ENCODE measurements at regions not wholly inside any gene's neighbourhood (a gene's known extent, or its start where the extent isn't known, plus 50 kb on each side); places are given as distances from the start of the nearest gene placed in this dataset.

DNA sequence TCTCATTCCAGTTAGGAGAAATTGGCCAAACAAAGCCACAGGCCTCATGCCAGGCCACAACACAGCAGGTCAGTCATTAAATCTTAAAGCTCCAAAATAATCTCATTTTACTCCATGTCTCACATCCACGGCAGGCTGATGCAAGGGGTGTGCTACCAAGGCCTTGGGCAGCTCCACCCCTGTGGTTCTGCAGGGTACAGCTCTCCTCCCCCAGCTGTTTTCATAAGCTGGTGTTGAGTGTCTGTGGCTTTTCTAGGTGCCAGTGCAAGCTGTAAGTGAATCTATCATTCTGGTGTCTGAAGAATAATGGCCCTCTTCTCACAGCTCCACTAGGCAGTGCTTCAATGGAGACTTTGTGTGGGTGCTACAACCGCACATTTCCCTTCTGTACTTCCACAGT, 949.2 kb downstream of the TECRL start:
- DNase-seq: no peak

DNA sequence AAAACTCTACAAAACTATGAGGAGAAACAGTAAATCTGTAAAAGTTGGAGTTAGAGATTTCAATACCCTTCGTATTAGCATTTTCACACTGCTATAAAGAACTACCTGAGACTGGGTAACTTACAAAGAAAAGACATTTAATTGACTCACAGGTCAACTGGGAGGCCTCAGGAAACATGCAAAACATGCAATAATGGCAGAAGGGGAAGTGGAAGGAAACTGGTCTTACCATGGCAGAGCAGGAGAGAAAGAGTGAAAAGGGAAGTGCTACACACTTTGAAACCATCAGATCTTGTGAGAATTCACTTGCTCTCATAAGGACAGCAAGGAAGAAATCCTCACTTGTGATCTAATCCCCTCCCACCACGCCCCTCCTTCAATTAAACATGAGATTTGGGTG, 949.9 kb downstream of the TECRL start:
- no peak for DNase-seq

DNA sequence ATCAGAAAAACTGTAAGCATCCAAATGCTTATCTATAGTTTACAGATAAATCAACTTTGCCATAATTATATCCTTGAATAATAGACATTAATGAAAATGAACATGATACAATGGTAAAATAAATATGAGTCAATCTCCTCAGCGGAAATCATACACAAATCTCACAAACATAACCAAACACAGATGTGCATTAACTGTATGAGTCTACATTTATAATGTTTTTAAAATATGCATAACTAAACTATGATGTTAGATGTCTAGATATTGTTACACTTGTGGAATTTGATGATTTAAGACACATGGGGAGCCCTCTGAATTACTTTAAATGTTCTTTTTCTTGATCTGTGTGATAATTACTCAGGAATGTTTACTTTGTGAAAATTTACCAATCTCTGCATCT, 951.2 kb downstream of the TECRL start:
- DNase-seq: no peak

DNA sequence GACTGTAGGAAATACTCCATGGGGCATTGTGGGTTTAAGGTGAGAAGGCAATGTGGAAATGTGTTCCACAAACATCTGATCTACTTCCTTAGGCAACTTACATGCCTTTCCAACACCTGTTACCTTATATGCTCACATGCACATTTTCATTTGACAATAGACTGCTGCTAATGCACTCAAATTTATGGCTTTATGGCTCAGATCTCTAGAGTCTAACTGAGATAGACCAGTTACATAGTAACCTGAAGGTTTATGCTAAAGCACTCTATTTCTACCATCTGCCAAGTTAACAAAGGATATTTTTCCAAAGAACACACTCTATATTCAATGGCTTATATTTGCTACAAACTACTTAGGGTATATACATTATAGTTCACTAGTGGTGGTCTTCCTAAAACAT, 969.0 kb downstream of the TECRL start:
- no peak for DNase-seq

DNA sequence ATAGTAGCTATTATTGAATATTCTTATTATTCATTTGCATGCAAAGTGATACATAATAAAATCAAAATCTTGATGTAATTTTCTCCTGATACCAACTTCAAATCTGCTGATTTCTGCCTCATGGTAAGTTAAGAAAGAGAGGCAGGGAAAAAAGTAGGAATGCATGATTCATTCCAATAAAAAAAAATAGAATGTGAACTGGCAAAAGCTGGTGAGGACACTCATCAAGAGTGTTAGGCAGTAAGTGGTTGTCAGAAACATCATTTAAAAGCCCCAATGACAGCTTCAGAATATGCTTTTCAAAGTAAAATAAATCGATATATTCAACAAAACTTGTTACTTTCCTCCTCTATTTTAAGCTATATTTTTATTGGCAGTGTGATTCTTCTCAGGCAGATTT, 979.1 kb downstream of the TECRL start:
- DNase-seq: no peak

DNA sequence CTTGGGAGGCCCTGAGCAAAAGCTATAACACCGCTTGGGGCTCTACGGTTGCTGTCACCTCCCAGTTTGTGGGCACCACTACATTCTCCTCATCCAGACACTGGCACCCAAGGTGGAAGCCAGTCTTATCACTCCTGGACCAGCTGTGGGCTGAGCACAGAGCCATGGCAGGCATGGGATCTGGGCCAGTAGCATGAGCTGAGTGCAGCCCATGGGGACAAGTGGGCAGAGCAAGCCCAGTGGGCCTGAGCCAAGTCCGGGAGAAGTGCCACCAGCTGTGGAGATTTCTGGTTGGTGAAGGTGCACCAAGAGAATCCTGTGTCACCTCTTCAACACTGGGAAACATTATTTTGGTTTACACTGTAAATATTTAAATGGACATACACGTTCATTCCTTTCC, 1013.0 kb downstream of the TECRL start:
- no peak for DNase-seq

DNA sequence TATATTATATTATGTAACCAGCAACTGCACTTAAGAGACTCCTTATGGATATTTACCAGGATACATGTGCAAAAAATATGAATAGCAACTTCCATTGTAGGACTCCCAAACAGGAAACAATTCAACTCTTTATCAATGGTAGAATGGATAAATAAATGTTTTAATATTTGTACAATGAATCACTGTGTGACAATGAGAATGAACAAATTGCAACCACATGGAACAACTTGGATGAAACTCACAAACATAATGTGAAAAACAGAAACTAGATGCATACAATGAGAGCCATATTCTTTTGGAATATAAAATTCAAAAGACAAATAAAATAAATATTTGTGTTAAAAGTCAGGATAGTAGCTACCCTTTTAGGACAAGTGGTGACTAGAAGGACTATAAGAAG, 1015.7 kb downstream of the TECRL start:
- DNase-seq: no peak

DNA sequence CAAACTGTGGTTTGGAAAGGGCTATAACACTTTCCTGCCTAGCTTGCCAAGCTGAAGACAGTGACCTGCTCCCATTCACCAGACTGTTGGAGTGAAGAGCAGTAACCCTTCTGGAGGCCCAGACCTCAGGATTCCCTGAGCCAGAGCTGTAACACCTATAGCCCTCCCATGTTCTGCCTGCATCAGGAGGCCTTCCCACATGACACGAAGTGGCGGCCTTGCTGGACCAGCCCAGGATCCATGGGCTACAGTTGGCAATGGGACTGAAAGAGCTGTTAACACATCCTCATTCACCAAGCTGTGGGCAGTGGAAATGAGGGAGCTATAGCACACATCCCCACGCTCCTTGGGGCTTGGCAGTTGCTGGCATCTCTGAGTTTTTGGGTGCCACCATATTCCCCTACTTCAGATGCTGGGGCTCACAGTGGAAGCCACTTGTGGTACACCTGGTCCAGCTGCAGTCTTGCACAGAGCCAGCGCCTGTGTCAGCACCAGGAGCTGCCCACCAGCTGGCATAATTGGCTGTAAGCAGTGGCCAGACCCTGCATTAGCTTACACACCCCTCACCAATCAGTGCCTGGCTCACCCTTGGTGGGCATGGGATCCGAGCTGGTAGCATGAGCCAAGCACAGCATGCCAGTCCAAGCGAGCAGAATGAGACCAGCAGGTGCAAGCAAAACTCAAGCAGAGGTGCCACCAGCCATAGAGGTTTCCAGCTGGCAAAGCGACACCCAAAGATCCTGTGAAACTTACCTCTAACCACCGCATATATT, 1029.3 kb downstream of the TECRL start:
- DNase-seq: no peak

DNA sequence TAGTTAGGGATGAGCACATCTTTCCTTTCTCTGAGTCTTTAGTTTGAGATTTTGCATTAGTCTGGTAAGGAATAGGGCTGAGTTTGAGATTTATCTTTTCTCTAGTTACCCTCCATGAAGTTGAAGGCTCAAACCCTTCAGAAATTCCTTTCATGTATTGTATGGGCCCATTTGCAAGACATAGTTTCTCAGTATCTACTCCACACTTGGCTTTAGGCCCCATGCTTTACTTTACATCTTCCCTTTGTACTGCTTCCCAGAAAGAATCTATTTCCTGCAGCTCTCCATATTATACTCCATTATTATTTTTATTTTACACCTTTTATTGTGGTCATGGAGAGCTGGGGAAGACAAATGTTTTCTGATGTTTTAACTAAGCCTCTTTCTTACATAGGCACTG, 1038.2 kb downstream of the TECRL start:
- no peak for DNase-seq

DNA sequence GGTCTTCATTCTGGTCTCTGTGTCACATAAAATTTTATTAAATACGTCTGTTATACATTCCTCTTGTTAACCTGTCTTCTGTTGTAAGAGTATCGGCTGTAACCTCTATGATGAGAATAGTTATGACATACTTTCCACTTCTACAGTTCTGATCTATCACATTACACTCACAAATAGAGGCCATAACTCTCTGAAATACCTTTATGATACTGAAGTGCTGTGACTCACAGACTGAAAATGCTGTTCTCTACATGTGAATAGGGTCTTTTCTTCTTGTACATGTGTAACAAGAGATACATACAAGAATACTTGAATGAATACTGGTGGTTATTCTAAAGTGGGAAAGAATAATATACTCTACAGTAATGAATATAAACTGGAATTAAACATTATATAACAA, 1047.6 kb downstream of the TECRL start:
- DNase-seq: no peak

DNA sequence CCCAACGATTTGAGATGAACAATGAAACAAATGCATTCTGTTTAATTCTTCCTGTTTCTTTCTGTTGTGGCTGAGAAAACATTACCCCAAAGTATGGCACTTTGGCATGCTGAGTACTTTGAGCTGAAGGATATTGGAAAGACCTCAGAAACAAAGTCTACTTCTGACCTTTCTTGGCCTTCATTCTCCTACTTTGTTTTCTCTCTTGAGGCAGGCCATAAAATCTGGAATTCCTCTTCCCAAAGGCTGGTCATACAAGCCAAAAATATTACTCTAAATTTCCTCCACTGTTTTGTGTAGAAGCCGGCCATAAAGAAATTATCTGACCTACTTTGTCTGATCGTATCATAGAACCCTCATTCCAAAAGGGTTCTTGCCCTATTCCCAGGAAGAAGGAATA, 1048.2 kb downstream of the TECRL start:
- DNase-seq: no peak

DNA sequence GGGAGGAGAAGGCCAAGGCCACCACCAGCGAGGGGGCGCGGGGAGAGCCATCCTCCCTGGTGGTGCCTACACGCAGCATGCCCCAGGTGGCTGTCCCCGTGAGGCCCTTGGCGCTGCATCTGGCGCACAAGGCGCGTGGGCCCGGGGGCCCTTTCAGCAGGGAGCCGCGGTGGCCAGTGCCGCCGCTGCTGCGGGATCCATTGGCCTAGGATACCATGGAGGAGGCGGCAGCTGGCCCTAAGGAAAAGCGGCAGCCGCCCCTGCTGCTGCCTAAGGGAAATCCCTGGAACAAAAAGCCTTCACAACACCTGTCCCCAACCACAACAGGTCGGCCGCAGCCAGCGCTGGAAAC, 1059.6 kb downstream of the TECRL start:
- DNase-seq: no peak

DNA sequence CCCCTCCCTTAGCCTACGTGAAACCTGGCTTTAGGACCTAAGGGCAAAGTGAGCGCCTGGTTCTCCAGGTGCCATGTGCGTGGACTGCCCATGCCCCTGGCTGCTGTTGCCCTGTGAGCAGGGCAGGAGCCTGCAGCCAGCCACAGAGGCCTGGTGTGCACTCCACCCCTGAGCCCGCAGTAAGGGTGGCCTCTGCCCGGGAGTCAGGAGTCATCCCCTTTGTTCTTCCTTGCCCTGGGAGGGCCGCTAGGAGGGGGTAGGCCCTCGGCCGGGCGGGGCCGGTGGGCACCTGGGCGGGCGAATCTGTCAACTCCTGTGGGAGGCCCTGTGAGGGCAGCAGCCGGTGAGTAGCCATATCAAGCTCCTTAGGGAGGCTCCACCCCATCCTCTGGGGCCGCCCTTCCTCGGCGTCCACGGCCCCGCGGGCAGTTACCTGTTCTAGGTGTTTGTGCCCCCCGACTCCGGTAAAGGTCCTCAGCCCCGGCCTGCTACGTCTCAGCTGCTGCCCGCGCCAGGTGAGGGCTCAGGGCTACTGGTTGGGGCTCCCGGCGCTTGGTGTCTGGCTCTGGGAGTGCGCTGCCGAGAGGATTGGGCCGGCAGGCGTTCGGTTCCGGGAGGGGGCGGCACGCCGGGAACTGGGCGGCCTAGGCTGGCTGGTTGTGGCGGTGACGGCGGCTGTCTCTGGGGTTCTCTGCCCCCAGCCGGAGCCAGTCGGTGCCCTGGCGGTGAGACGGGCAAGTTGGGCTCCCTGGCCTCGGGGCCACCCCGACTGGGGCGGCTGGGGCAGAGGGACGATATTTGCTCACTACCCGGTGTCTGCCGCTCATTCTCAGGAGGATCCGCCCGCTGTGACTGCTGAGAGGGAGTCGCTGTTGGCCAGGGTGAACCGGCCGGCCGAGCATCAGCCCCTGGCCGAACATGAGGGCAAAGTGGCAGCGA, 1060.2 kb downstream of the TECRL start:
- no peak for DNase-seq

DNA sequence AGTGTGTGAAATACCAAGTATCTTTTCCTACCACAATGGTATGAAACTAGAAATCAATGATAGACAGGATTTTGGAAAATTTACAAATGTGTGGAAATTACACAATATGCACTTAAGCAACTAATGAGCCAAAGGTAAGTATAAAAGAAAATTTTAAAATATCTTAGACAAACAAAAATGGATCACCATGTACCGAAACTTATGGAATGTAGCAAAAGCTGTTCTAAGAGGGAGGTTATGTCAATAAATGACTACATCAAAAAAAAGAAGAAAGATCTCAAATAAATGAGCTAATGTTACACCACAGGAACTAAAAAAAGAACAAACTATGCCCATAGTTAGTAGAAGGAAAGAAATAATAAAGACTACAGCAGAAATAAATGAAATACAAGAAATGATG, 1084.1 kb downstream of the TECRL start:
- DNase-seq: no peak

DNA sequence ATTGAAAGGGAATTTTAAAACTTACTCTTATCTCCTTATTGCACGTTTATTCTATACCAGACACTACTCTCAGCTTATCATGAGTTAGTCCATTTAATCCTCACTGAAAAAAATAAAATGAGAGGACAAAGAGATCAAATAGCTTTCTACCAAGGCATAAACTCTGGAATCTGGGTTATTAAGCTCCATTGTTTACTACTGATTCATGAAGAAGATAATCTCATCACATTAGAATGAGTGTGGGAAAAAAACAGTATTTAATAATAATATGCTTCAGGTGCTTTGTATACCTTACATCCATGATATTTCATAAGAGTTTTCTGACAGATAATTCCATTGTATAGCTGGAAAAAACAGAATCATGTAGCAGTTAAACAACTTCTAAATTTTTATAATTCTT, 1092.6 kb downstream of the TECRL start:
- DNase-seq: no peak

DNA sequence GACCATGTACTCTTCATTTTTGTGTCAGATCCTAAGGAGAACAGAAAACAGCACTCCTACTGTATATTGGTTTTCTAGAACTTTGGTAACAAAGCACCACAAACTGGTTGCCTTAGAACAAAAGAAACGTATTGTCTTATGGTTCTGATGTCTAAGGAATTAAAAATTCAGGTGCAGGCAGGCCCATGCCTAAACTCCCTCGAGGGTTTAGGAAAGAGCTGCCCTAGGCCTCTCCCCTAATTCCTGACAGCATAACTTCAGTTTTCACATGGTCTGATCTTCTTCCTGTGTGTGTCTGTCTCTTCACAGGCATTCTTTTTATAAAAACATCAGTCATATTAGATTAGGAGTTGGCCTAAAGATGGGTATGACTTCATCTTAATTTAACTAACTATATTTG, 1093.6 kb downstream of the TECRL start:
- DNase-seq: no peak

DNA sequence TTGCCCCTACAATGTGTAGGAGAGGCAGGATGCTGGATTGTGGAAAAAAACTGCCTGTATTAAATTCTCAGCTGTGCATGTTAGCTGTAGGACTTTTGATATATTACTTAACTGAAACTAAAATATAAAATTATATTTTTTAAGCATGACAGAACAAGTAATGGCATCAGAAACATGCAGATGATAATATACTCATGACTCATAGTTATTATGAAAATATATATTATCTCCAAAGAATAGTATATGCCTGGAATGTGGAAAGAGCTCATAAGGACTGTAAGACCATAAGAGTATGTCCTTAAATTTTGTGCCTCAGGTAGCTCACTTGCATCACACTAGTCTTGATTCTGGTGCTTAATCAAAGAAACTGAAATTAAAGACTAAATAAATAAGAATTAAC, 1100.6 kb downstream of the TECRL start:
- no peak for DNase-seq

DNA sequence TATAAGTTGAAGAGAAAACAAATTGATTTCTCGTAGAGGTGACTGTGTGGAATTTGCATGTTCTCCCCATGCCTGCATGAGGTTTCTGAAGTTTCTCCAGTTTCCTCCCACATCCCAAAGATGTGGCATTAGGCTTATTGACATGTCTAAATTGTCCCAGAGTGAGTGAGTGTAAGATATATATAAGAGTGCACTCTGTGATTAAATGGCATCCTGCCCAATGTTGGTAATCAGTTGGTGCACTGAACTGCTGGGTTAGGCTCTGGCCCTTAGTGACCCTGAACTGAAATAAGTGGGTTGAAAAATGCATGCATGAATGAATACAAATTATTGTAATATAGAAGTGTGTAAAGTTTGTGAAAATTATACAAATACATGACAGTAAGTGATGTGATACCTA, 1106.5 kb downstream of the TECRL start:
- no peak for DNase-seq

DNA sequence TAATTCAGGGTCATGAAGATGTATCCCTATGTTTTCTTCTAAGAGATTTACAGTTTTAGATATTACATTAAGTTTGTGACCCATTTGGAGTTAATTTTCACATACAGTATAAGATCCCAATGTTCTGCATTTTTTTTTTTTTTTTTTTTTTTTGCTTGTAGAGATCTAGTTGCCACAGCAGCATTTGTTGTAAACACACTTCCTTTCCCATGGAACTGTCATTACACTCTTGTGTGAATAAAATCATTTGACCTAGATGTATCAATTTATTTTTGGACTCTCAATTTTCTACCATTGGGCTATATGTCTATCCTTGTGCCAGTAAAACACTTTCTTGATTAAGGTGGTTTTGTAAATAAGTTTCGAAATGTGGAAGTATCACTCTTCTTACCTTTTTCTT, 1107.2 kb downstream of the TECRL start:
- DNase-seq: no peak

DNA sequence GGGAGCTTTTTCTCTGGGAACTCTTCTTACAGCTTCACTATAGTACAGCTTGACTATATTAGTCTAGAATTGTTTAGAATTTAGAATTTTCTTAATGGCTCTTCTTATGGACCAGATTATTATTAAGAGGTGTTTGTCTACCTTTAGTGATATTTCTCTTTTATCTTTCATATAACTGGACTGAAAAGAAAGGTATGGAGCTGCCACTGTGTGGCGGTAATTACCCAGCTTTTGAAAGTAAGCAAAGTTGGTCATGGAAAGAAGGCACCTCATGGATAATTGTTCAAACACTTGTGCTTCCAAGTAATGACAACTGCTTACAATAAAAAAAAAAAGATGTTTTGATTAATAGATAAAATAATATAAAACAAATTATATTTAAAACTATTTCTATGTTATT, 1112.5 kb downstream of the TECRL start:
- no peak for DNase-seq

DNA sequence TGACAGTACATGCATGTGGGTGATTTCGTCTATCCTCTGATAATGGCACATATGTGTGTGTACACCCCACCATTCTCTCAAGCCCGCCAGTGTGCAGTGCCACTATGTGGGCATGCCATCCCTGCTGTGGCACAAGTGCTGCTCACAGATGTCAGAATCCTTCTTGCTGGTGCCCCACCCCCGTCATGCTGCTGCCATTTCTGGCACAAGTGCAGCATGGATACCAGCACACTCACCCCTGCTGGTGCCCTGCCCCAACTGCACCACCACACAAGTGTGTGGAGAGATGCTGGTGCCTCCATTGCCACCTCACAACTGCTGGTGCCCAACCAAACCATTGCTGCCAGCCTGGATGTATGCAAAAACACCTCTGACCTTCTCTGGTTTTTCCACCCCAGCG, 1133.8 kb downstream of the TECRL start:
- no peak for DNase-seq

DNA sequence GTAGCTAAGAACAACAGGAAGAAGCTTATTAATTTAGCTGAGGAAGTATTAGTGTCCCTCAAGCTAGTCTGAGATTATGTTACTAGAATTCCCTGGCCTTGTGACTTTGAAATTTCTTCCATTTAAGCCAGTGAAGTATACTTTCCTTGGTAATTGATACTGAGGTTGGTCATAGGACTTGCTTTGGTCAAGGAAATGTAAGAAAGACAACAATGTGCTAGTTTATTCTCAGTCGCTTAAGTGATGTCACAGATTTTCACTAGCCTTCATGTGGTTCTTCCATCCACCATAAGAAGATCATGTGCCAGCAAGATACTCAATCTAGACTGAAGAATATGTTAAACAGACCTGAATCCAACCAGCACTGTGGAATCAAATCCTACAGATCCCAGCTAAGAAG, 1140.1 kb downstream of the TECRL start:
- no peak for DNase-seq

DNA sequence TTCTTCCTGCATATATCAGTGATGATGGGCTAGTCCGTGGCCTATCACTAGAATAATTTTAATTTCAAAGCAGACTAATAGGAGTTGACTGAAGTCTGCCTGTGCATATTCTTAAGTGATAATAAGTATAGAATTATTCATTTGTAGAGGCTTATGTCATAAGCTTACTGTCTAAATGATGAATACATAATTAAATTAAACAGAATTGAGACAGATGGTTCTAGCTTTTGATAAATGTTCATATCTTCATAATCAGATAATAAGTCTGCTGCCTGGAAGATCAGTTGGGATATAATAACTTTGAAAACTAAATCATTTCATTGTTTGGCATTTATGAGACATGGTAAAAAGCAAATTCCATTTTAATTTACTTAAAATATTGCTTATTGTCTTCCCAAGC, 1175.6 kb downstream of the TECRL start:
- no peak for DNase-seq

DNA sequence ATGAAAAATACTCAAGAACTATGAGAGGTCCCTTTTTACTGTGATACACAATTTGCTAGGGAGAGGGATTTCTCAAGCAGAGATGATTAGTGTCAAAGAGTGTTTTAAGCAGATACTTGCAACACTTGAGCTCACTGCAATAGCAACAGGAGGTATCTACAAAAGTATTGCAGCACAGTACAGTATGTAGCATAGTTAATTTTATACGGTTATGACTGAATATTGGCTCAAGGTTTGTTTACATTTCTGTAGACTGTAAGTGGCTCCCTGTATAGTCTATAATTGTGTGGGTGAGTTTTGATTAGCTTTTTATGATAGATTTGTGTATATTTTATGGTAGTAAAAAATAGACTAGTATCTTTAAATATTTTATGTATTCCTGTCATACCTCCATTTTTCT, 1177.2 kb downstream of the TECRL start:
- DNase-seq: no peak

DNA sequence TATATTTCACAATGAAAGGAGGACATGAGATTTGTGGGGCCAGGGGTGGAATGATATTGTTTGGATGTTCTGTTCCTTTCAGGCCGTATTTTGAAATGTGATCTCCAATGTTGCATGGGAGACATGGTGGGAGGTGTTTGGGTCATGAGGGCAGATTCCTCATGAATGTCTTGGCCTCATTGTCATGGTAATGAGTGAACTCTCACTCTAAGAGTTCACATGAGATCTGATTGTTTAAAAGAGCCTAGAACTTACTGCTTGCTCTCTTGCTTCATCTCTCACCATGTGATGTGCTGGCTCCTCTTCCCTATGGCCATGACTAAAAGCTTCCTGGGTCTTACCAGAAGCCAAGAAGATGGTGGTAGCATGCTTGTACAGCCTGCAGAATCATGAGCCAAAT, 1183.0 kb downstream of the TECRL start:
- no peak for DNase-seq
